SK-N-MC (cell line): ENCODE measurements at regions not wholly inside any gene's neighbourhood (a gene's known extent, or its start where the extent isn't known, plus 50 kb on each side); places are given as distances from the start of the nearest gene placed in this dataset.

ENCODE experiments used
- EZH2 ChIP-seq: fragments of 200-600 bp; sonication (generic); IDR thresholded peaks from one replicate; pipeline ENCODE4 v1.6.1; 2017; ENCODE audit warnings: antibody characterized with exemption
- FOXP2 ChIP-seq: optimal IDR thresholded peaks from 2 replicates; pipeline ENCODE3; 2011; ENCODE audit warnings: mild to moderate bottlenecking, moderate library complexity; ENCODE audit not compliant: insufficient read depth; ENCODE audit errors: extremely low read length, control extremely low read depth
- POLR2AphosphoS5 ChIP-seq: IDR thresholded peaks from 2 replicates; pipeline ENCODE4 v1.6.1; 2012; ENCODE audit warnings: mild to moderate bottlenecking, low read depth, low read length, borderline replicate concordance

- TF ChIP-seq POLR2AphosphoS5 (no peak), EZH2 (no peak), FOXP2 (no peak)
Measured at GRCh38 chr7:16063716-16064675, 357.3 kb downstream of the CRPPA start.
